GM13976 (cell line): ENCODE measurements at regions not wholly inside any gene's neighbourhood (a gene's known extent, or its start where the extent isn't known, plus 50 kb on each side); places are given as distances from the start of the nearest gene placed in this dataset.

Experiments
- DNase-seq: peaks from one replicate; pipeline ENCODE4 v3.0.0; 2012; ENCODE audit warnings: low spot score
- CTCF ChIP-seq: IDR thresholded peaks from 2 replicates; pipeline ENCODE4 v1.5.1; 2012; ENCODE audit warnings: borderline replicate concordance, mild to moderate bottlenecking; ENCODE audit not compliant: insufficient read depth; ENCODE audit errors: extremely low read depth, missing control alignments, control extremely low read depth
- in situ Hi-C: fragments of 300-500 bp; cut with MboI; formaldehyde crosslinking; loops from one replicate; pipeline ENCODE4 v1.12.0; 2022; ENCODE audit warnings: low sequenced_read_pairs, mixed read lengths, inconsistent platforms; ENCODE audit not compliant: unreplicated experiment

- no peak for TF ChIP-seq CTCF
- in situ Hi-C loops, result no loop called here
- no peak for DNase-seq
These were observed 84.5 kb upstream of the MAPRE2 start for GRCh38 chr18:34956663-34957062.

- DNase-seq, result no peak
- no peak for TF ChIP-seq CTCF
- in situ Hi-C loops, result no loop called here
These were observed 83.9 kb upstream of the MAPRE2 start for GRCh38 chr18:34957119-34957863.

GRCh38 chr18:34957864-34958259 lies 83.4 kb upstream of the MAPRE2 start:
- in situ Hi-C loops, result no loop called here
- no peak for TF ChIP-seq CTCF
- no peak for DNase-seq

GRCh38 chr18:34959211-34959829 lies 81.9 kb upstream of the MAPRE2 start:
- no peak for DNase-seq
- no peak for TF ChIP-seq CTCF
- in situ Hi-C loops, result no loop called here

- no peak for TF ChIP-seq CTCF
- in situ Hi-C loops, result no loop called here
- no peak for DNase-seq
These were observed 81.2 kb upstream of the MAPRE2 start for GRCh38 chr18:34959989-34960388.

GRCh38 chr18:34965108-34965507 lies 76.1 kb upstream of the MAPRE2 start:
- in situ Hi-C loops, result no loop called here
- no peak for TF ChIP-seq CTCF
- no peak for DNase-seq
